A673 (cell line): ENCODE measurements at regions not wholly inside any gene's neighbourhood (a gene's known extent, or its start where the extent isn't known, plus 50 kb on each side); places are given as distances from the start of the nearest gene placed in this dataset.

ENCODE experiments used
- EZH2 ChIP-seq: fragments of 200-600 bp; sonication (generic); IDR thresholded peaks from 2 replicates; pipeline ENCODE4 v1.6.1; 2017; ENCODE audit warnings: borderline replicate concordance, low read depth, mild to moderate bottlenecking, mixed read lengths, antibody characterized with exemption, low read length; ENCODE audit not compliant: poor library complexity, severe bottlenecking
- TF ChIP-seq, protein P1 (sequence below): fragments of 300-800, 200-600 bp; sonication (generic); conservative IDR thresholded peaks from 2 replicates; pipeline ENCODE4 v1.5.1; 2017; ENCODE audit warnings: low read depth, mild to moderate bottlenecking, antibody characterized with exemption, low read length, moderate library complexity, mixed read lengths

DNA sequence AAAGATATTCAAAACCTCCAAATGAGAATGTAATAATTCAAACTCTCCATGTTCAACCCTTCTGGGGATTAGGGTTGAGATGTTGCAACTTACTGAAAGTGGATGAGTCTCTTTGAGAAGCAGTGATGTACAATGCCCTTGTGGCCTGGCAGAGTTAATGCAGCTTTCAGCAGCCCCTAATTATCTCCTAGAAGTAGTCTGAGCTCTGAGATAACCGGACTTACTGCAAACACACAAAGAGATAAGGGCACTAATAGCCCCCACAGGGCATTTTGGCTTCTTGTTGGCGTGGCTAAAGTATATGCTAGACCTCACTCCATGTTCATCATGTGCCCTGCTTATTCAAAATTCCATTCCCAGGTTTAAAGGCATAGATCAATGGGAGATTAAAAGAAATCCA is 404.7 kb downstream of the NEBL start:
- TF ChIP-seq EZH2, result no peak
- TF ChIP-seq, protein P1, sequence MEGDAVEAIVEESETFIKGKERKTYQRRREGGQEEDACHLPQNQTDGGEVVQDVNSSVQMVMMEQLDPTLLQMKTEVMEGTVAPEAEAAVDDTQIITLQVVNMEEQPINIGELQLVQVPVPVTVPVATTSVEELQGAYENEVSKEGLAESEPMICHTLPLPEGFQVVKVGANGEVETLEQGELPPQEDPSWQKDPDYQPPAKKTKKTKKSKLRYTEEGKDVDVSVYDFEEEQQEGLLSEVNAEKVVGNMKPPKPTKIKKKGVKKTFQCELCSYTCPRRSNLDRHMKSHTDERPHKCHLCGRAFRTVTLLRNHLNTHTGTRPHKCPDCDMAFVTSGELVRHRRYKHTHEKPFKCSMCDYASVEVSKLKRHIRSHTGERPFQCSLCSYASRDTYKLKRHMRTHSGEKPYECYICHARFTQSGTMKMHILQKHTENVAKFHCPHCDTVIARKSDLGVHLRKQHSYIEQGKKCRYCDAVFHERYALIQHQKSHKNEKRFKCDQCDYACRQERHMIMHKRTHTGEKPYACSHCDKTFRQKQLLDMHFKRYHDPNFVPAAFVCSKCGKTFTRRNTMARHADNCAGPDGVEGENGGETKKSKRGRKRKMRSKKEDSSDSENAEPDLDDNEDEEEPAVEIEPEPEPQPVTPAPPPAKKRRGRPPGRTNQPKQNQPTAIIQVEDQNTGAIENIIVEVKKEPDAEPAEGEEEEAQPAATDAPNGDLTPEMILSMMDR, result peak; percentile 45
